Activated CD8-positive, alpha-beta memory T cell treated with anti-CD3 and anti-CD28 coated beads, Interleukin-2, amount 10 ng/mL, durations not matched to agents 7 days and 5 days (primary cell): ENCODE measurements at regions not wholly inside any gene's neighbourhood (a gene's known extent, or its start where the extent isn't known, plus 50 kb on each side); places are given as distances from the start of the nearest gene placed in this dataset.

Experiments used
- ATAC-seq: fragments of 150-1000 bp; cut with Tn5 transposase; one replicate; pipeline ENCODE4 v1.10.0; 2021; ENCODE audit warnings: moderate library complexity
- CTCF ChIA-PET: fragments of 350-600 bp; sonication (Branson Sonifier 250); formaldehyde crosslinking; loops from one replicate; lab custom pipeline; 2021; ENCODE audit warnings: antibody characterized with exemption; lab: Charles Lee
- DNase-seq: peaks from one replicate; pipeline ENCODE4 v3.0.0-alpha.2; 2020
- H3K27ac Mint-ChIP-seq: one replicate; pipeline ENCODE4 v1.8.0; 2021; ENCODE audit warnings: mild to moderate bottlenecking, mixed read lengths
- H3K27me3 Mint-ChIP-seq: one replicate; pipeline ENCODE4 v1.8.0; 2021; ENCODE audit warnings: mixed read lengths
- H3K36me3 Mint-ChIP-seq: one replicate; pipeline ENCODE4 v1.8.0; 2021; ENCODE audit warnings: mild to moderate bottlenecking, mixed read lengths
- H3K4me1 Mint-ChIP-seq: one replicate; pipeline ENCODE4 v1.8.0; 2021; ENCODE audit warnings: mixed read lengths
- H3K4me3 Mint-ChIP-seq: one replicate; pipeline ENCODE4 v1.8.0; 2021; ENCODE audit warnings: mild to moderate bottlenecking, moderate library complexity, mixed read lengths
- H3K9me3 Mint-ChIP-seq: one replicate; pipeline ENCODE4 v1.8.0; 2022; ENCODE audit warnings: low read depth, mixed read lengths

GRCh38 chr4:125505621-125506020 lies 190.9 kb downstream of the FAT4 start:
- Mint-ChIP-seq H3K4me3 (no peak overlapping the region), H3K4me1 (no peaks in the 10 kb centered on the region), H3K27me3 (no peaks in the 10 kb centered on the region), H3K36me3 (no peaks in the 10 kb centered on the region), H3K9me3 (peaks cover 5% of the 10 kb centered on the region), H3K27ac (no peak overlapping the region)
- ATAC-seq, result no peak
- no peak for DNase-seq
- CTCF ChIA-PET, result no interaction called here

DNA sequence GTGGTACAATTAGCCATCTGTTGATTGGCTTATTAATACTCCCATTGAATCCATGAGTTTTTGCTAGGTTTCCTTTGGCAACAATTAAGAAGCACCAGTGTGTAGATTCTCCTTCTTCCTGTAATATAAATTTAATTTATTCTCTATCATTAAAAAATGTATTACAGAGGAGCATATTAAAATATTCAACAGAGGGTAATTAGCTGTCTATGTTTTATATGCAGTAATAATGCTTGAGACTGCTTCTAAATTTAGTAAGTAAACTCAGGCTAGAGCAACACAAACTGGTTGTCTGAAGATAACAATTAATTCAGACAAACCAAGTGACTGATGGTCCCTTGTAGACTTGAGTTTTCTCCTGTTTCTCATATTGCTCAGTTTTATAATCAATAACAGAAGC lies 192.4 kb downstream of the FAT4 start:
- no peak overlapping the region for H3K4me3 Mint-ChIP-seq
- H3K36me3 Mint-ChIP-seq, result no peaks in the 10 kb centered on the region
- ATAC-seq (no peak), DNase-seq (no peak)
- H3K27me3 Mint-ChIP-seq, result no peaks in the 10 kb centered on the region
- CTCF ChIA-PET, result no interaction called here
- no peaks in the 10 kb centered on the region for H3K4me1 Mint-ChIP-seq
- H3K9me3 Mint-ChIP-seq, result peaks cover 4% of the 10 kb centered on the region
- H3K27ac Mint-ChIP-seq, result no peak overlapping the region

DNA sequence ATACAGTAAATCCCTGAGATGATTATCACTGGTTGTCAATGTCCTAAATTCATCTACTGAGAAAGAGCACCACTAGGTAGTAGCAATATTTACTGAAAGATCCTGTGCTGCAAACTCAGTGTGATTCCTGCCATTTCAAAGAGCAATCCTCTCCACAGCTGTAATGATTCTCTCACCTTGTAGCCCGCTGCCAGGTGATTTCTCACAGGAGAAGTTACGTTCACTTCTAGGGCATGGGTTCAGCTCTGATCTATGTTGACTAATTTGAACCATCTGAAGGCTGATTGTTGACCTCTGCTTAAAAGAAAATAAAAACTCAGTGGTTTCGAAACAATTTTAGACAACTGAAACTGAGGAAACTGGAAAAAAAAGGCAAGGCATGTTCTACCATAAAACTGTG lies 197.0 kb downstream of the FAT4 start:
- H3K27me3 Mint-ChIP-seq, result no peaks in the 10 kb centered on the region
- H3K4me3 Mint-ChIP-seq, result no peak overlapping the region
- DNase-seq (no peak), ATAC-seq (no peak)
- H3K9me3 Mint-ChIP-seq, result peaks cover 8% of the 10 kb centered on the region
- H3K4me1 Mint-ChIP-seq, result no peaks in the 10 kb centered on the region
- no peak overlapping the region for H3K27ac Mint-ChIP-seq
- CTCF ChIA-PET, result no interaction called here
- H3K36me3 Mint-ChIP-seq, result no peaks in the 10 kb centered on the region

DNA sequence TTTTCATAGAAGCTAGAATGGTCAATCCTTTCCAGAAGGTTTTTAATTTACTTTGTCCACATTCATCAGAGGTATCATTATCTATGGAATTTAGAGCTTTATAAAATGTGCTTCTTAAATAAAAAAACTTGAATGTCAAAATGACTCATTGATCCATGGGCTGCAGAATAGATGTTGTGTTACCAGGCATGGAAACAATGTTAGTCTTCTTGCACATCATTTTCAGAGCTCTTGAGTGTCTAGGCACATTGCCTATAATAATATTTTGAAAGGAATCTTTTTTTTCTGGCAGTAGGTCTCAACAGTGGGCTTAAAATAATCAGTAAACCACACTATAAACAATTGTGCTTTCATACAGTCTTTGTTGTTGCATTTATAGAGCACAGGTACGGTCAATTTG lies 200.3 kb downstream of the FAT4 start:
- Mint-ChIP-seq H3K36me3 (no peaks in the 10 kb centered on the region), H3K9me3 (peaks cover 8% of the 10 kb centered on the region), H3K27me3 (no peaks in the 10 kb centered on the region), H3K27ac (no peak overlapping the region), H3K4me3 (no peak overlapping the region), H3K4me1 (no peaks in the 10 kb centered on the region)
- CTCF ChIA-PET, result no interaction called here
- DNase-seq, result no peak
- no peak for ATAC-seq

- Mint-ChIP-seq H3K27me3 (no peaks in the 10 kb centered on the region), H3K4me3 (no peak overlapping the region), H3K27ac (no peak overlapping the region), H3K4me1 (no peaks in the 10 kb centered on the region), H3K36me3 (no peaks in the 10 kb centered on the region), H3K9me3 (peaks cover 3% of the 10 kb centered on the region)
- ATAC-seq (no peak), DNase-seq (no peak)
- CTCF ChIA-PET, result no interaction called here
Observed at GRCh38 chr4:125517831-125518230, 203.1 kb downstream of the FAT4 start.

DNA sequence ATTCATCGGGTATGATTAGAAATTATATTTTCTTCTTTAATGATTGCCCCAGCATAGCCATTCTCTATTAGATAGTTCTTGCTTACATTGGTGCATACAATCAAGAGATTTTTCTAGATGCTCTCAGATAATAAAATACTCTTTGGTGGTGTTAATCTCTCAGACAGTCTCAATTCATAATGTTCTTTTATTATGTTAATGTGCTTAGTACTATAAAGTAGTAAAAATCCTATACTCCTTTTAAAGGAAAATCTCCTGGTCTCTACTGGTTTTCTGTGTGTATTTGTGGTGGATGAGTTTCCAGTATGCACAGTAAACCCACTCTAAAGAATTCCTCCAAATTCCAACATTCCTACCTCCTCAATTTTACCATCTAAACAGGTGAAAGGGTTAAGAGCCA lies 203.5 kb downstream of the FAT4 start:
- CTCF ChIA-PET, result no interaction called here
- H3K27ac Mint-ChIP-seq, result no peak overlapping the region
- H3K4me1 Mint-ChIP-seq, result no peaks in the 10 kb centered on the region
- DNase-seq, result no peak
- ATAC-seq, result no peak
- H3K36me3 Mint-ChIP-seq, result no peaks in the 10 kb centered on the region
- no peaks in the 10 kb centered on the region for H3K27me3 Mint-ChIP-seq
- H3K4me3 Mint-ChIP-seq, result no peak overlapping the region
- H3K9me3 Mint-ChIP-seq, result peaks cover 3% of the 10 kb centered on the region

GRCh38 chr4:125519371-125520146 lies 204.8 kb downstream of the FAT4 start:
- no peak overlapping the region for H3K4me3 Mint-ChIP-seq
- H3K36me3 Mint-ChIP-seq, result no peaks in the 10 kb centered on the region
- peaks cover 3% of the 10 kb centered on the region for H3K9me3 Mint-ChIP-seq
- H3K27me3 Mint-ChIP-seq, result no peaks in the 10 kb centered on the region
- CTCF ChIA-PET, result no interaction called here
- DNase-seq (no peak), ATAC-seq (no peak)
- H3K27ac Mint-ChIP-seq, result no peak overlapping the region
- no peaks in the 10 kb centered on the region for H3K4me1 Mint-ChIP-seq

- Mint-ChIP-seq H3K27ac (no peak overlapping the region), H3K4me1 (no peaks in the 10 kb centered on the region), H3K36me3 (no peaks in the 10 kb centered on the region), H3K9me3 (peaks cover 3% of the 10 kb centered on the region), H3K4me3 (no peak overlapping the region), H3K27me3 (no peaks in the 10 kb centered on the region)
- no peak for ATAC-seq
- DNase-seq, result no peak
- CTCF ChIA-PET, result no interaction called here
Observed at GRCh38 chr4:125520258-125520990, 205.7 kb downstream of the FAT4 start.

DNA sequence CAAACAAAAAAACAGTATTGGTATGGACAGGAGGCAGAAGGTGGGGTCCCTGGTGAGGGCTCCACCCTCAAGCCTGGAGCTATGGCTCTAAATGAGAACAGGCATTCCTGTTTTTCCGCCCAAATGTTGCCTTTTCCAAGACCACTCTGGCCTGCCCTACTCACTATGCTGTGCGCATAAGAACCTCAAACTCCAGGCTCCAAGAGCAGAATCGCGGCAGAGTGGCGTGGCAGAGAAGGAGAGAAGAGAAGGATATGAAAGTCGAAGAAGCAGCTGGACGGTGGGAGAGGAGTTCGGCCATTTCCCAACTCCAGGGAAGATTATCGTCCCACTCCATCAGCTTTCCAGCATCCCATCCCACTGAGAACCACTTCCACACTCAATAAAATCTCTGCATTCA lies 207.8 kb downstream of the FAT4 start:
- DNase-seq (no peak), ATAC-seq (no peak)
- Mint-ChIP-seq H3K27ac (no peak overlapping the region), H3K4me3 (no peak overlapping the region), H3K9me3 (no peaks in the 10 kb centered on the region), H3K27me3 (no peaks in the 10 kb centered on the region), H3K36me3 (no peaks in the 10 kb centered on the region), H3K4me1 (no peaks in the 10 kb centered on the region)
- CTCF ChIA-PET, result no interaction called here

- Mint-ChIP-seq H3K27ac (no peak overlapping the region), H3K27me3 (no peaks in the 10 kb centered on the region), H3K4me3 (no peak overlapping the region), H3K36me3 (no peaks in the 10 kb centered on the region), H3K9me3 (no peaks in the 10 kb centered on the region), H3K4me1 (no peaks in the 10 kb centered on the region)
- ATAC-seq, result no peak
- DNase-seq, result no peak
- CTCF ChIA-PET, result no interaction called here
Observed at GRCh38 chr4:125522992-125523391, 208.2 kb downstream of the FAT4 start.

DNA sequence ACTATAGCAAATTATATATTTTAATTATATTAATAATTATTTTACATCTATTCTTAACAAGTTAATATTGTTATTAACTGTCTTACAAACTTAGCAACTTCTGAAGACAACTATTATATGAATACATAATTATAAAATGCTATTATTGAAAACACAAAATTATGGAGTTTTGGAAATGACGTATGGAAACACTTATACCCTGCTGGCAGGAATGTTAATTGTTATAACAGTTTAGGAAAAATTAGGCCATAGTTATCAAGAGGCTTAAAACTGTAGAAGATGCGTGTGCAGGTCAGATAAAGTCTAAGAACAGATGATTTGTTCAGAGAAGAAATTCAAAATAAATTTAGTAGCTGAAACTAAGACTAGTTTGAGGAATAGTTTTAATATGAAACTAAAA lies 211.7 kb downstream of the FAT4 start:
- Mint-ChIP-seq H3K36me3 (no peaks in the 10 kb centered on the region), H3K4me1 (no peaks in the 10 kb centered on the region), H3K27me3 (no peaks in the 10 kb centered on the region), H3K9me3 (no peaks in the 10 kb centered on the region), H3K4me3 (no peak overlapping the region), H3K27ac (no peak overlapping the region)
- ATAC-seq (no peak), DNase-seq (no peak)
- CTCF ChIA-PET, result no interaction called here

- Mint-ChIP-seq H3K4me3 (no peak overlapping the region), H3K9me3 (no peaks in the 10 kb centered on the region), H3K27ac (no peak overlapping the region), H3K4me1 (no peaks in the 10 kb centered on the region), H3K27me3 (no peaks in the 10 kb centered on the region), H3K36me3 (no peaks in the 10 kb centered on the region)
- no peak for DNase-seq
- CTCF ChIA-PET, result no interaction called here
- no peak for ATAC-seq
Observed at GRCh38 chr4:125527681-125528080, 212.9 kb downstream of the FAT4 start.

DNA sequence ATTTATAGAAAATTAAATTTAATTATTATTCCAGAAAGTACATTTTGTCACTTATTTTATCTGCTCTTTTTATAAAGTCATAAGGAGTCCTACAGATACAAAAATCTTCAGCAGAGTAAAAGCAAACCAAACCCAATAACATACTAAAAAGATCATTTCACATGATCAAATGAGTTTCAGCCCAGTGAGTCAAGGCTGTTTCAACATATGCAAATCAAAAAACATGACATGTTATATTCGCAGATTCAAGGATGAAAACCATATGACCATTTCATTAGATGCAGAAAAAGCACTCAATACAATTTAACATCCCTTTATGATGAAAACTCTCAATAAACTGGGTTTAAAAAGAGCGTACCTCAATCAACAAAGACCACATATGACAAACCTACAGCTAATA lies 214.3 kb downstream of the FAT4 start:
- ATAC-seq (no peak), DNase-seq (no peak)
- H3K9me3 Mint-ChIP-seq, result no peaks in the 10 kb centered on the region
- no peaks in the 10 kb centered on the region for H3K4me1 Mint-ChIP-seq
- H3K4me3 Mint-ChIP-seq, result no peak overlapping the region
- H3K27me3 Mint-ChIP-seq, result no peaks in the 10 kb centered on the region
- H3K27ac Mint-ChIP-seq, result no peak overlapping the region
- CTCF ChIA-PET, result no interaction called here
- no peaks in the 10 kb centered on the region for H3K36me3 Mint-ChIP-seq

GRCh38 chr4:125538670-125539069 lies 223.9 kb downstream of the FAT4 start:
- H3K4me3 Mint-ChIP-seq, result no peak overlapping the region
- ATAC-seq (no peak), DNase-seq (no peak)
- H3K9me3 Mint-ChIP-seq, result peaks cover 7% of the 10 kb centered on the region
- CTCF ChIA-PET, result no interaction called here
- H3K4me1 Mint-ChIP-seq, result no peaks in the 10 kb centered on the region
- no peaks in the 10 kb centered on the region for H3K36me3 Mint-ChIP-seq
- H3K27me3 Mint-ChIP-seq, result no peaks in the 10 kb centered on the region
- no peak overlapping the region for H3K27ac Mint-ChIP-seq
